ENCODE measurements at regions not wholly inside any gene's neighbourhood (a gene's known extent, or its start where the extent isn't known, plus 50 kb on each side); places are given as distances from the start of the nearest gene placed in this dataset.

DNA sequence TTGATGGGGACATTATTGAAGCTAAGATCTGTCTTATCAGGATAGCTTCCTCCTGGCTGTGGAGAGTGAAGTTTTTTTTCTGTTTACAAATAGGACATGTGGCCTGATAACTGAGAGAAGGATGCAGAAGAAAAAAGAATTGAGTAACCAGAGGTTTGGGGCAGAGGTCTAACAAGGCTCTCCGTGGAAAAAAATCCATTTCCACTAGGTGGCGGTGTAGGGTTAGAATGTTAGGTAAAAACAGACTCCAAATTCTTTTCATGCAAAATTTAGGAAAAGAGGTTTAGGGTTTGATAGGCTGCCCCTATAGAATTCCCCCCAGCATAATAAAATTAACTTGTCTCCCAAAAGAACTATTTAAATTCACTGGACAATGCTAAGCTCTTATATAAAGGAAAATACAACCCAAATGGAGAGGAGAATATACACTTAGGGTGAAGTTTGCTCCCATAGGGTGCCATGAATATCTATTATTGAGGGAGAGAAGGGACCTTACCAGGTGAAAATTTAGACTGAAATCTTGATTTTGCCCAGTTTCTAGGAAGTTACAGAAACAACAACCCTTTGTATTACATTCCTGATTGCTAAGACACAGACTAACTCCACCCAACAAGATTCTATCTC is 1560.4 kb downstream of the OTOL1 start:
- no peak overlapping the region for H3K4me3 ChIP-seq (ENCODE audit: control insufficient read depth, low read depth, low read length)
- DNase-seq (ENCODE audit: low read depth) = no peak

DNA sequence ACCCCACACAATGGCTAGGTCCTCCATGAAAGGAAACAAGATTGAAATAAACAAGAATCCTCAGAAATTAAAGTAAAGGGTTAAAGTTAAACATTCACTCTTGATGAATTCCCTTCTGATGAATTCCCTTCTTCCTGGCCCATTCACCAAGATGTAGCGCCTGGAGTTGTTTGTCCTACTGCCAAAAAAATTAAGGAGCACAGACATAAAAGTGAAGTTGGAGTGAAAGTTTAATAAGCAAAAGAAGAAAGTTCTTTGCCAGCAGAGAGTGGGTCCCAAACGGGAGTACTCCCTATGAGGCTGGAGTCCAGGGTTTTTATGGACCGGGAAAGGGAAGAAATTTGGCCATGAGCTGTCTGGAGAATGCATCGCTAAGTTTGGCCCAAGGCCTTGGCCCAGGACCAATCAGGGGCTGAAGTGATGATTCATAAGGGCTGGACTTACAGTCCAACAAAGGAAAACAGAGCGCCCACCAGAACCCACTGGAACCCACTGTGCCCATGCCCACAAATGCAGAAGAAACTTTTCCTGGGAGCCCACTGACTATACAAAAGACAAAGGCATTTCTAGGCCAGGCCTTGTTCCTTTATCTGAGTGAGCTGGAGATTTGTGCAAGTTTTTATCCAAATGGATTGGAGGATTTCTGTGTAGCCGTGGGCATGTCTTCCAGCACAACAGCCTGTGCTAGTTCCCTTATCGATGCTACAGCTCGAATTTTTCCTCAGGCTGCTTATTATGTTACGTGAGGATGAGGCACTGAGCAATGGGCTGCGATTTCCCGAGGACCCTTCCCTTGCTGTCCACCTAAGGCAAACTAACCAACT is 1561.6 kb downstream of the OTOL1 start:
- H3K4me3 ChIP-seq (ENCODE audit: control insufficient read depth, low read depth, low read length) = no peak overlapping the region
- TF ChIP-seq CTCF (IDR thresholded peaks at IDR 0.05; ENCODE audit: control insufficient read depth, insufficient read depth, low read depth, low read length, missing control alignments) = no peak
- no peak for DNase-seq (ENCODE audit: low read depth)

More for the DNA sequence above, 1560.4 kb downstream of the OTOL1 start:
- peak; percentile 56 for TF ChIP-seq CTCF (IDR thresholded peaks at IDR 0.05; ENCODE audit: control insufficient read depth, insufficient read depth, low read depth, low read length, missing control alignments)

DNA sequence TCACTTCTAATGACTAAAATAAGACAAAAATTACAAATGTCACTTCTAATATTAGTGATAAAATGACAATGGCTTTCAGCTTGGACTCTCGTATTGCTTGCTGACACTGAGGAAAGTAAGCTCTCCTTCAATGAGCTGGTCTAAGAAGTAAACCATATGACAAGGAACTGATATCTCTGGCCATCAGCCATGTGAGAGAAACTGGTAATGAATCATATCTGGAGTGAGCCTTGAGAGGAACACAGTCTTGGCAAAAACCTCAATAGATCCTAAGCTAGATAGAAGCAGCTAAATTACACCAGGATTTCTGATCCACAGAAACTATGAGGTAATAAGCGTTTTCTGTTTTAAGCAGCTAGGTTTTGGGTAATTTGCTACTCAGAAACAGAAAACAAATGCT is 1575.1 kb downstream of the OTOL1 start:
- TF ChIP-seq CTCF (IDR thresholded peaks at IDR 0.05; ENCODE audit: control insufficient read depth, insufficient read depth, low read depth, low read length, missing control alignments) = no peak
- DNase-seq (ENCODE audit: low read depth) = no peak

More for the DNA sequence above, 1575.1 kb downstream of the OTOL1 start:
- no peak overlapping the region for H3K4me3 ChIP-seq (ENCODE audit: control insufficient read depth, low read depth, low read length)
